ENCODE measurements at regions not wholly inside any gene's neighbourhood (a gene's known extent, or its start where the extent isn't known, plus 50 kb on each side); places are given as distances from the start of the nearest gene placed in this dataset.

DNA sequence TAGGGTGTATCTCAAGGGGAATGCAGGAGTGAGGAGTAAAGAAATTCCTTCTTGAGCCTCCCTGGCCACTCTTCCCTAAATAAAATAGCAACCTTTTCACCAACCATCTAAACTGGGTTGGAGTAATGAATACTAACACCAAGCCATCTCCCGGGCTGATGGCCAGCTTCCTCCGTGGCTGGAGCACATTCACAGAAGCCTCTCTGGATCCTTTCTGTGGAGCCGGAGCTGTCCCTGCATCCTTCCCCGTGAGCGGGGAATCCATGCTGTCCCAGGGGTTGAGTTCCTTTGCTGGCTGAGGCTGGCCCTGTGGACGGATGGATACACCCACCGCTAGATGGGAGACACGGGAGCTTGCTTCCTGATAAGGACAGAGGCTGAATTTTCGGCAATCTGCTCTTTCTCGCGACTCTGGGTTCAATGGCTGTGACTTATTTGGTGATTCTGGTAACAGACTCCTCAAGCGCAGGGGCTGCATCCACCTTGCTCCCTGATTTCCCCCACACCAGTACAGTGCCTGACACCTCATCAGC is 370.3 kb downstream of the ZNF536 start:
- TF ChIP-seq, protein P1, sequence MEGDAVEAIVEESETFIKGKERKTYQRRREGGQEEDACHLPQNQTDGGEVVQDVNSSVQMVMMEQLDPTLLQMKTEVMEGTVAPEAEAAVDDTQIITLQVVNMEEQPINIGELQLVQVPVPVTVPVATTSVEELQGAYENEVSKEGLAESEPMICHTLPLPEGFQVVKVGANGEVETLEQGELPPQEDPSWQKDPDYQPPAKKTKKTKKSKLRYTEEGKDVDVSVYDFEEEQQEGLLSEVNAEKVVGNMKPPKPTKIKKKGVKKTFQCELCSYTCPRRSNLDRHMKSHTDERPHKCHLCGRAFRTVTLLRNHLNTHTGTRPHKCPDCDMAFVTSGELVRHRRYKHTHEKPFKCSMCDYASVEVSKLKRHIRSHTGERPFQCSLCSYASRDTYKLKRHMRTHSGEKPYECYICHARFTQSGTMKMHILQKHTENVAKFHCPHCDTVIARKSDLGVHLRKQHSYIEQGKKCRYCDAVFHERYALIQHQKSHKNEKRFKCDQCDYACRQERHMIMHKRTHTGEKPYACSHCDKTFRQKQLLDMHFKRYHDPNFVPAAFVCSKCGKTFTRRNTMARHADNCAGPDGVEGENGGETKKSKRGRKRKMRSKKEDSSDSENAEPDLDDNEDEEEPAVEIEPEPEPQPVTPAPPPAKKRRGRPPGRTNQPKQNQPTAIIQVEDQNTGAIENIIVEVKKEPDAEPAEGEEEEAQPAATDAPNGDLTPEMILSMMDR (IDR thresholded peaks at IDR 0.05), result no peak
- no peak for TF ChIP-seq EP300 (IDR thresholded peaks at IDR 0.05)
